NB4 (cell line): ENCODE measurements at regions not wholly inside any gene's neighbourhood (a gene's known extent, or its start where the extent isn't known, plus 50 kb on each side); places are given as distances from the start of the nearest gene placed in this dataset.

Experiments
- CTCF ChIP-seq: IDR thresholded peaks from one replicate; pipeline ENCODE4 v1.5.1; 2012; ENCODE audit warnings: low read depth, low read length
- MYC ChIP-seq: IDR thresholded peaks from 2 replicates; pipeline ENCODE4 v1.6.1; 2011; ENCODE audit warnings: low read depth, low read length
- POLR2A ChIP-seq: IDR thresholded peaks from 2 replicates; pipeline ENCODE4 v1.6.1; 2011; ENCODE audit warnings: mild to moderate bottlenecking; ENCODE audit not compliant: insufficient read length; ENCODE audit errors: extremely low read depth

DNA sequence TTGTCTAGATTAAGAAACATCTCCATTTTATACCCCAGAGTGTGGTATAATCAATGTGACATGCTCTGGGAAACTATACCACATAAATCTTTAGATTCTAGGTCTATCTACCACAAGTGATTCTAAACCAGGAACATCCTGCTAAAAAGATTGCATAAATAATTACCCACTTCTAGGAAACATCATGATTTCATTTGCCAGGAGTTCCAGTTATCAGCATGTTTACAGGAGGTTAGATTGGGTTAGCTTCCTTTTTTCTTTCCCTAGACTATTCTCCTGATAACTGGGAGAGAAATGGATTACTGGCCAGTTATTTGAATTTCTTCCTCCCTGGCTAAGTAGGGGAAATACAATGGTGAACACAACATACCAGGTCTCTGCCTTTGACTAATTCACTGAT, 230.3 kb upstream of the BOD1L1 start:
- TF ChIP-seq POLR2A (no peak), CTCF (no peak), MYC (no peak)
